HCT116 (cell line): ENCODE measurements at regions not wholly inside any gene's neighbourhood (a gene's known extent, or its start where the extent isn't known, plus 50 kb on each side); places are given as distances from the start of the nearest gene placed in this dataset.

Experiments
- EZH2 ChIP-seq: fragments of 200-600 bp; sonication (generic); IDR thresholded peaks from 2 replicates; pipeline ENCODE4 v1.6.1; 2017; ENCODE audit warnings: antibody characterized with exemption, mixed run types
- EZH2phosphoT487 ChIP-seq: fragments of 200-600 bp; IDR thresholded peaks from 2 replicates; pipeline ENCODE4 v1.6.1; 2018; ENCODE audit warnings: antibody characterized with exemption, borderline replicate concordance
- POLR2A ChIP-seq: IDR thresholded peaks from 2 replicates; pipeline ENCODE4 v1.7.0; 2011; ENCODE audit warnings: borderline replicate concordance; ENCODE audit not compliant: insufficient read depth, insufficient read length; ENCODE audit errors: extremely low read depth
- POLR2AphosphoS5 ChIP-seq: IDR thresholded peaks from 2 replicates; pipeline ENCODE4 v1.6.1; 2011; ENCODE audit warnings: mild to moderate bottlenecking, low read depth, low read length, moderate library complexity
- SIN3A ChIP-seq: IDR thresholded peaks from 2 replicates; pipeline ENCODE4 v1.6.1; 2012; ENCODE audit warnings: low read depth
- ZFX ChIP-seq: fragments of 450-650 bp; IDR thresholded peaks from 2 replicates; pipeline ENCODE4 v1.6.1; 2017
- TF ChIP-seq, protein P1 (sequence below), 3 experiments: fragments of 200-600 bp in 1 of 3; sonication (generic) in 1 of 3; IDR thresholded peaks in 2 of 3; conservative IDR thresholded peaks in 1 of 3; 2 replicates each; pipeline ENCODE4 v1.5.1; 2012 to 2017; ENCODE audit warnings: low read depth in 2 of 3, low read length in 2 of 3, antibody characterized with exemption in 1 of 3, borderline replicate concordance in 1 of 3, control low read depth in 1 of 3, mild to moderate bottlenecking in 1 of 3, mixed read lengths in 1 of 3, mixed run types in 1 of 3, moderate library complexity in 1 of 3; ENCODE audit not compliant: insufficient read depth in 1 of 3

DNA sequence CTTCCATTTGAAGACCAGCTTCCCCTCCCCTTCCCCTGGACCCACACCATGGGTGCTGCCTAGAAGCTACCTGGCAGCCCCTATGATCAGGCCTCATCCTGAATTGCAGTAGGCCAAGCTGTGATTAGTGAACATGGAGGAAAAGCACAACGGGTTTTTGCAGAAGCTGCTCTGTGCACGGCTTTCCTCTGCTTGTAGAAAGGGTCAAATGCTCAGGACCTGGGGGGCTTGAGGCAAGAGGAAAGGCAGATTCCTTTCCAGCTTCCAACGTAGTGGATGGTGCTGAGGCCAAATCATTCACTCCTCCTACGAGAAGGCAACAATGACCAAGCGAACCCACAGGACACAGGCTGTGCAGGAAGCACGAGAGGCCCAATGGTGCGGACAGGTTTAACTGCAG, 410.3 kb upstream of the SHH start:
- TF ChIP-seq ZFX (no peak), POLR2A (no peak), SIN3A (no peak), EZH2 (no peak), EZH2phosphoT487 (no peak), POLR2AphosphoS5 (no peak)
- TF ChIP-seq, protein P1, sequence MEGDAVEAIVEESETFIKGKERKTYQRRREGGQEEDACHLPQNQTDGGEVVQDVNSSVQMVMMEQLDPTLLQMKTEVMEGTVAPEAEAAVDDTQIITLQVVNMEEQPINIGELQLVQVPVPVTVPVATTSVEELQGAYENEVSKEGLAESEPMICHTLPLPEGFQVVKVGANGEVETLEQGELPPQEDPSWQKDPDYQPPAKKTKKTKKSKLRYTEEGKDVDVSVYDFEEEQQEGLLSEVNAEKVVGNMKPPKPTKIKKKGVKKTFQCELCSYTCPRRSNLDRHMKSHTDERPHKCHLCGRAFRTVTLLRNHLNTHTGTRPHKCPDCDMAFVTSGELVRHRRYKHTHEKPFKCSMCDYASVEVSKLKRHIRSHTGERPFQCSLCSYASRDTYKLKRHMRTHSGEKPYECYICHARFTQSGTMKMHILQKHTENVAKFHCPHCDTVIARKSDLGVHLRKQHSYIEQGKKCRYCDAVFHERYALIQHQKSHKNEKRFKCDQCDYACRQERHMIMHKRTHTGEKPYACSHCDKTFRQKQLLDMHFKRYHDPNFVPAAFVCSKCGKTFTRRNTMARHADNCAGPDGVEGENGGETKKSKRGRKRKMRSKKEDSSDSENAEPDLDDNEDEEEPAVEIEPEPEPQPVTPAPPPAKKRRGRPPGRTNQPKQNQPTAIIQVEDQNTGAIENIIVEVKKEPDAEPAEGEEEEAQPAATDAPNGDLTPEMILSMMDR (IDR thresholded peaks at IDR 0.05 in 2 of 3, conservative IDR thresholded peaks at IDR 0.05 in 1 of 3; ENCODE audit: borderline replicate concordance in 1 of 3, insufficient read depth in 1 of 3, low read depth in 2 of 3, low read length in 2 of 3) = no peak
